CD4-positive, alpha-beta T cell (primary cell): ENCODE measurements at regions not wholly inside any gene's neighbourhood (a gene's known extent, or its start where the extent isn't known, plus 50 kb on each side); places are given as distances from the start of the nearest gene placed in this dataset.

Experiments
- ATAC-seq: fragments of 200-7000 bp; cut with Tn5 transposase; one replicate; pipeline ENCODE4 v1.10.0; 2022; ENCODE audit warnings: mild to moderate bottlenecking; ENCODE audit not compliant: poor library complexity
- CTCF ChIA-PET: fragments of 350-600 bp; sonication (Branson Sonifier 250); formaldehyde crosslinking; loops from one replicate; lab custom pipeline; 2021; ENCODE audit warnings: antibody characterized with exemption, inconsistent platforms; lab: Charles Lee
- POLR2A ChIA-PET: fragments of 350-600 bp; sonication (Branson Sonifier 250); formaldehyde crosslinking; loops from one replicate; lab custom pipeline; 2021; ENCODE audit warnings: antibody characterized with exemption, inconsistent platforms; lab: Charles Lee
- DNase-seq, 14 experiments: peaks; one replicate each; pipeline ENCODE4 v3.0.0-alpha.2; 2013 to 2020; ENCODE audit warnings: mixed read lengths in 2 of 14
- H3K27ac ChIP-seq, 2 donors: one replicate each; pipeline versions ENCODE4 v1.5.1 to v1.7.0; 2013; ENCODE audit warnings: low read length in 2 of 2, low read depth in 1 of 2, mild to moderate bottlenecking in 1 of 2
- H3K27me3 ChIP-seq, 2 experiments: 1 replicate in 1 of 2; 2 replicates in 1 of 2; pipeline versions ENCODE4 v1.6.1 to v1.7.0; 2013; ENCODE audit warnings: low read length in 2 of 2, control low read depth in 1 of 2, mild to moderate bottlenecking in 1 of 2, moderate library complexity in 1 of 2; ENCODE audit not compliant: insufficient read depth in 2 of 2, control insufficient read depth in 1 of 2
- H3K36me3 ChIP-seq: one replicate; pipeline ENCODE4 v1.6.1; 2013; ENCODE audit warnings: low read length, control low read depth; ENCODE audit not compliant: insufficient read depth
- H3K4me1 ChIP-seq: one replicate; pipeline ENCODE4 v1.6.1; 2013; ENCODE audit warnings: low read length, control low read depth; ENCODE audit not compliant: insufficient read depth
- H3K4me3 ChIP-seq: one replicate; pipeline ENCODE4 v1.5.1; 2013; ENCODE audit warnings: mild to moderate bottlenecking, low read length, moderate library complexity
- H3K9me3 ChIP-seq, 2 experiments: 1 replicate in 1 of 2; 2 replicates in 1 of 2; pipeline versions ENCODE4 v1.6.1 to v1.7.0; 2013; ENCODE audit warnings: low read length in 2 of 2, mild to moderate bottlenecking in 2 of 2, control low read depth in 1 of 2, moderate library complexity in 1 of 2; ENCODE audit not compliant: control insufficient read depth in 1 of 2, insufficient read depth in 1 of 2
- H3K27ac Mint-ChIP-seq: one replicate; pipeline ENCODE4 v1.8.0; 2020; ENCODE audit warnings: mixed read lengths
- H3K27me3 Mint-ChIP-seq: one replicate; pipeline ENCODE4 v1.8.0; 2021; ENCODE audit warnings: mixed read lengths
- H3K36me3 Mint-ChIP-seq: one replicate; pipeline ENCODE4 v1.8.0; 2021; ENCODE audit warnings: low read depth, mixed read lengths
- H3K4me1 Mint-ChIP-seq: one replicate; pipeline ENCODE4 v1.8.0; 2021; ENCODE audit warnings: low read depth, mixed read lengths
- H3K4me3 Mint-ChIP-seq: one replicate; pipeline ENCODE4 v1.8.0; 2020; ENCODE audit warnings: mild to moderate bottlenecking, mixed read lengths
- H3K9me3 Mint-ChIP-seq: one replicate; pipeline ENCODE4 v1.8.0; 2020; ENCODE audit warnings: mixed read lengths
- CTCF ChIP-seq: fragments of 200-600 bp; IDR thresholded peaks from one replicate; pipeline ENCODE4 v1.8.0; 2022; ENCODE audit warnings: antibody characterized with exemption, mild to moderate bottlenecking
- intact Hi-C, 2 experiments: fragments of 100-400 bp; cut with DNase I in 1 of 2; cut with micrococcal nuclease in 1 of 2; formaldehyde crosslinking; loops; one replicate each; pipeline versions ENCODE4 v1.15.1 to v1.9.0; 2023 to 2025; cut with DNase I, micrococcal nuclease

DNA sequence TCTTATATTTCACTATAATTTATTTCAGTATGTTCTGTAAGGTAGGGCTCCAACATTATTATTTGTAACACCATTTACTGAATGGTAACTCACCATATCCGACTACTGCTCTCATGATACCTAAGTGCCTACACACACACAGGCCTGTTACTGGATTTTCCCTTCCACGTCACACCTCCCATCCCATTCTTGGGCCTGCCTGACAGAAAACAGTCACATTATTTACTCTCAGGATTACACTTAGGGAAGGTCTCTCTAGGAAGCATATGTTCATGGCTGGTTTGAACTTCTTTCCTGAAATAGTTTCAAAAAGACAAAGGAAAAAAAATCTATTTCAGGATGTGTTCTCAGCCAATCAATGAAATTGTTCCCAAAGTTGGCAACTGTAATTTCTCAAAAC lies 102.3 kb upstream of the DOCK9 start:
- Mint-ChIP-seq H3K27ac (peak overlapping the region; percentile 28), H3K4me3 (no peak overlapping the region), H3K27me3 (no peaks in the 10 kb centered on the region), H3K9me3 (no peaks in the 10 kb centered on the region), H3K36me3 (peaks cover 17% of the 10 kb centered on the region), H3K4me1 (peaks cover 86% of the 10 kb centered on the region)
- intact Hi-C loops, result loop anchor here (10.0 kb wide), 2 partner anchors 175 to 415 kb away; partner anchors contain the start of gene GPR18 (in 1 of the 2)
- POLR2A ChIA-PET, result no interaction called here
- no peak overlapping the region for H3K4me3 ChIP-seq
- ATAC-seq (no peak), DNase-seq (no peak)
- CTCF ChIA-PET, result no interaction called here
- H3K27ac ChIP-seq, result no peak overlapping the region
- H3K36me3 ChIP-seq, result no peaks in the 10 kb centered on the region
- no peaks in the 10 kb centered on the region for H3K9me3 ChIP-seq
- H3K27me3 ChIP-seq, result no peaks in the 10 kb centered on the region
- peaks cover 59% of the 10 kb centered on the region for H3K4me1 ChIP-seq
- no peak for TF ChIP-seq CTCF

DNA sequence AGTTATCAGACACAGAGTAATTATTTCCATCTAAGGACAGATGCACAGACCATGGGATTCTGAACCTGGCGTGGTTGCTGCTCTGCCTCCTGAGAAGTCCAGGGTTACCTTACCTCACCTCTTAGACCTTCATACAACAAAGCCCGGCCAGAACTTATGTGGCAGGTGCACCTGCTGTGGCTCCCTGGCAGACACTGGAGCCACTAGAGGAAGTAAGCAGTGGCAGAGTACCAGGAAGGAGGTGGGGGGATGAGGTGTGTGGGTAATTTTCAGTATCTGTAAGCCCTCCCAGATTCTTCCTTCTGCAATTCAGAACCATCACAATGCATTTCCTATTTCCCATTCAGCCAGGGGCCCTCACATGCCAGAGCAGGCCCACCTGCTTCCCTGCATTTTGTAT lies 106.1 kb upstream of the DOCK9 start:
- TF ChIP-seq CTCF, result no peak
- POLR2A ChIA-PET, result interaction anchor here (1.1 kb wide), 1 partner anchor 10 kb away, joined by 3 read pairs; no protein-coding TSS in a partner anchor
- H3K27ac Mint-ChIP-seq, result peak overlapping the region; percentile 90
- no peaks in the 10 kb centered on the region for H3K36me3 ChIP-seq
- H3K4me3 ChIP-seq, result peak overlapping the region; percentile 72
- peak overlapping the region; percentile 13 to 24 for H3K27ac ChIP-seq
- CTCF ChIA-PET, result no interaction called here
- no peaks in the 10 kb centered on the region for H3K9me3 ChIP-seq
- ATAC-seq, result no peak
- peak in 7 of 14 experiments; percentile 2 to 52 (median 42) for DNase-seq
- no peaks in the 10 kb centered on the region for H3K27me3 ChIP-seq
- H3K4me1 ChIP-seq, result peaks cover 54% of the 10 kb centered on the region
- no peaks in the 10 kb centered on the region for H3K27me3 Mint-ChIP-seq
- no peaks in the 10 kb centered on the region for H3K9me3 Mint-ChIP-seq
- H3K4me3 Mint-ChIP-seq, result peak overlapping the region; percentile 94
- intact Hi-C loops, result loop anchor here (2.0 to 10.0 kb wide), 3 partner anchors 31 to 411 kb away; partner anchors contain the start of gene GPR18 (in 1 of the 2)
- H3K36me3 Mint-ChIP-seq, result peaks cover 24% of the 10 kb centered on the region
- peaks cover 69% of the 10 kb centered on the region for H3K4me1 Mint-ChIP-seq

- peak in 11 of 14 experiments; percentile 3 to 62 (median 35) for DNase-seq
- Histone ChIP-seq H3K27me3 (no peaks in the 10 kb centered on the region), H3K4me3 (peak overlapping the region; percentile 72), H3K4me1 (peaks cover 50% of the 10 kb centered on the region), H3K36me3 (no peaks in the 10 kb centered on the region), H3K27ac (peak overlapping the region in 1 of 2 donors; percentile 79), H3K9me3 (no peaks in the 10 kb centered on the region)
- ATAC-seq, result no peak
- no peaks in the 10 kb centered on the region for H3K9me3 Mint-ChIP-seq
- peaks cover 24% of the 10 kb centered on the region for H3K36me3 Mint-ChIP-seq
- CTCF ChIA-PET, result interaction anchor here (1.0 to 2.9 kb wide), 5 partner anchors 19 to 185 kb away, joined by 3 to 12 read pairs (median 6); no protein-coding TSS in a partner anchor
- TF ChIP-seq CTCF, result no peak
- peak overlapping the region; percentile 94 for H3K4me3 Mint-ChIP-seq
- no peaks in the 10 kb centered on the region for H3K27me3 Mint-ChIP-seq
- intact Hi-C loops, result loop anchor here (2.0 to 10.0 kb wide), 4 partner anchors 32 to 410 kb away; partner anchors contain the start of gene GPR18 (in 1 of the 2)
- peaks cover 61% of the 10 kb centered on the region for H3K4me1 Mint-ChIP-seq
- POLR2A ChIA-PET, result interaction anchor here (0.7 to 5.4 kb wide), 12 partner anchors 9 to 132 kb away, joined by 3 to 113 read pairs (median 6); no protein-coding TSS in a partner anchor
- H3K27ac Mint-ChIP-seq, result peak overlapping the region; percentile 90
Measured at GRCh38 chr13:99085139-99085807, 107.4 kb upstream of the DOCK9 start.
